ENCODE measurements at regions not wholly inside any gene's neighbourhood (a gene's known extent, or its start where the extent isn't known, plus 50 kb on each side); places are given as distances from the start of the nearest gene placed in this dataset.
A peak's percentile ranks its signal among the peaks of the same experiment; 100 is the strongest.

DNA sequence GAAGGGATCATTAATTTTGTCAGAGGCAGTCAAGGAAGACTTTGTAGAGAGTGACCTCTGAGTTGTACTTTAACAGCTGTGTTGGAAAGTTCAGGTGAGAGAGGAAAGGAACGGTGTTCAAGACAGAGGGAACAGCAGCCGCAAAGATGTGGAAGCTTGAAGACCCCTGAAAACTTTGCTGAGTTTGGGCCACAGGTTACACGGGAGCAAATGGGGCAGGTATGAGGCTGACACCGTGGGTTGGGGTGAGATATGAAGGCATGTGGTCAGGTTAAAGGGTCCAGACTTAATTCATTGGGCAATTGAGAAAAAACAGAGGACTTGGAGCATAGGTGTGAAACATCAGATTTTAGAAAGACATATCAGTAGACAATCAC lies 72.0 kb upstream of the SERP2 start:
- Histone ChIP-seq H3K79me2 (ENCODE audit: insufficient read depth, low read length) (no peaks in the 10 kb centered on the region), H3K36me3 (replicated peaks in 1 of 2; ENCODE audit: control insufficient read depth in 1 of 2, insufficient read depth in 2 of 2, low read length in 2 of 2) (no peaks in the 10 kb centered on the region), H3K9me3 (replicated peaks in 1 of 2; ENCODE audit: control insufficient read depth in 1 of 2, insufficient read depth in 1 of 2, low read length in 2 of 2) (no peaks in the 10 kb centered on the region), H2AFZ (ENCODE audit: insufficient read depth, low read depth, low read length, poor library complexity, severe bottlenecking) (no peak overlapping the region), H4K20me1 (ENCODE audit: insufficient read depth, low read length) (no peaks in the 10 kb centered on the region), H3K9ac (ENCODE audit: insufficient read depth, low read length, poor library complexity, severe bottlenecking) (no peak overlapping the region), H3K27ac (ENCODE audit: low read depth in 1 of 2, low read length in 2 of 2) (peak overlapping the region in 1 of 2 donors; percentile 72), H3K4me2 (replicated peaks; ENCODE audit: extremely low read depth, low read length, poor library complexity, severe bottlenecking) (peak overlapping the region; percentile 5), H3K27me3 (ENCODE audit: control insufficient read depth in 2 of 2, insufficient read depth in 2 of 2, low read length in 2 of 2) (no peaks in the 10 kb centered on the region), H3K4me3 (replicated peaks in 1 of 3; ENCODE audit: low read depth in 2 of 3, low read length in 3 of 3) (no peak overlapping the region), H3K4me1 (ENCODE audit: control insufficient read depth in 1 of 2, insufficient read depth in 2 of 2, low read length in 2 of 2) (peaks cover 9 to 14% of the 10 kb centered on the region in 2 donors)
- Mint-ChIP-seq H3K4me3 (peak overlapping the region in 1 of 2 donors; percentile 32), H3K9me3 (peaks cover 0 to 3% (median 0%) of the 10 kb centered on the region in 7 donors), H3K36me3 (no peaks in the 10 kb centered on the region), H3K27me3 (ENCODE audit: low read depth in 3 of 3) (peaks cover 0 to 4% (median 2%) of the 10 kb centered on the region in 3 donors), H3K4me1 (peaks cover 22% of the 10 kb centered on the region), H3K27ac (peak overlapping the region; percentile 58 to 79 (median 69))
- intact Hi-C loops (cut with micrococcal nuclease), result loop anchor here in 1 of 2 donors (10.0 kb wide), 1 partner anchor 133 kb away; no protein-coding TSS in a partner anchor
- no peak for DNase-seq
- TF ChIP-seq, protein P1, sequence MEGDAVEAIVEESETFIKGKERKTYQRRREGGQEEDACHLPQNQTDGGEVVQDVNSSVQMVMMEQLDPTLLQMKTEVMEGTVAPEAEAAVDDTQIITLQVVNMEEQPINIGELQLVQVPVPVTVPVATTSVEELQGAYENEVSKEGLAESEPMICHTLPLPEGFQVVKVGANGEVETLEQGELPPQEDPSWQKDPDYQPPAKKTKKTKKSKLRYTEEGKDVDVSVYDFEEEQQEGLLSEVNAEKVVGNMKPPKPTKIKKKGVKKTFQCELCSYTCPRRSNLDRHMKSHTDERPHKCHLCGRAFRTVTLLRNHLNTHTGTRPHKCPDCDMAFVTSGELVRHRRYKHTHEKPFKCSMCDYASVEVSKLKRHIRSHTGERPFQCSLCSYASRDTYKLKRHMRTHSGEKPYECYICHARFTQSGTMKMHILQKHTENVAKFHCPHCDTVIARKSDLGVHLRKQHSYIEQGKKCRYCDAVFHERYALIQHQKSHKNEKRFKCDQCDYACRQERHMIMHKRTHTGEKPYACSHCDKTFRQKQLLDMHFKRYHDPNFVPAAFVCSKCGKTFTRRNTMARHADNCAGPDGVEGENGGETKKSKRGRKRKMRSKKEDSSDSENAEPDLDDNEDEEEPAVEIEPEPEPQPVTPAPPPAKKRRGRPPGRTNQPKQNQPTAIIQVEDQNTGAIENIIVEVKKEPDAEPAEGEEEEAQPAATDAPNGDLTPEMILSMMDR (IDR thresholded peaks at IDR 0.05), result no peak
- WGBS (ENCODE audit: insufficient coverage), result 89% methylated on average over 4 of the region's 4 CpGs

DNA sequence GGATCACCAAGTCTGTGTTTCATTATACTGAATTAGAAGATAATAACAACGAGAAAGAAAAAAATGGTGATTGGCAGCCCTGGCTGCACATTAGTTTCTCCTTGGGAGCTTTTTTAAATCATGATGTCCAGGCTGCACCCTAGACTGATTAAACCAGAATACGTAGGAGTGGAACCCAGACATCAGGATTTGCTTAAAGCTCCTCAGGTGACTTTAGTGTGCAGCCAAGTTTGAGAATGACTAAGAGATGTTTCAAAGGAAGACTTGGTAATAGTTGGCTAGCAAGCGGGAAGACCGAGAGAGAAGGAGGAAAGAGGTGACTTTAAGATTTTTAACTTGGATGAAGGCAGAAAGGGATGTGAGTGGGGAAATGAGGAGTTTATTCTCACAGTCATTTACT lies 71.4 kb upstream of the SERP2 start:
- Histone ChIP-seq H4K20me1 (ENCODE audit: insufficient read depth, low read length) (no peaks in the 10 kb centered on the region), H2AFZ (ENCODE audit: insufficient read depth, low read depth, low read length, poor library complexity, severe bottlenecking) (no peak overlapping the region), H3K9ac (ENCODE audit: insufficient read depth, low read length, poor library complexity, severe bottlenecking) (no peak overlapping the region), H3K27me3 (ENCODE audit: control insufficient read depth in 2 of 2, insufficient read depth in 2 of 2, low read length in 2 of 2) (no peaks in the 10 kb centered on the region), H3K27ac (ENCODE audit: low read depth in 1 of 2, low read length in 2 of 2) (no peak overlapping the region), H3K36me3 (replicated peaks in 1 of 2; ENCODE audit: control insufficient read depth in 1 of 2, insufficient read depth in 2 of 2, low read length in 2 of 2) (no peaks in the 10 kb centered on the region), H3K4me1 (ENCODE audit: control insufficient read depth in 1 of 2, insufficient read depth in 2 of 2, low read length in 2 of 2) (peaks cover 9 to 14% of the 10 kb centered on the region in 2 donors), H3K4me2 (replicated peaks; ENCODE audit: extremely low read depth, low read length, poor library complexity, severe bottlenecking) (no peak overlapping the region), H3K9me3 (replicated peaks in 1 of 2; ENCODE audit: control insufficient read depth in 1 of 2, insufficient read depth in 1 of 2, low read length in 2 of 2) (no peaks in the 10 kb centered on the region), H3K79me2 (ENCODE audit: insufficient read depth, low read length) (no peaks in the 10 kb centered on the region), H3K4me3 (replicated peaks in 1 of 3; ENCODE audit: low read depth in 2 of 3, low read length in 3 of 3) (no peak overlapping the region)
- Mint-ChIP-seq H3K4me1 (peaks cover 25% of the 10 kb centered on the region), H3K4me3 (no peak overlapping the region), H3K27me3 (ENCODE audit: low read depth in 3 of 3) (peaks cover 0 to 4% (median 2%) of the 10 kb centered on the region in 3 donors), H3K27ac (peak overlapping the region in 1 of 7 donors; percentile 66), H3K36me3 (no peaks in the 10 kb centered on the region), H3K9me3 (peaks cover 0 to 3% (median 0%) of the 10 kb centered on the region in 7 donors)
- intact Hi-C loops (cut with micrococcal nuclease), result loop anchor here in 1 of 2 donors (10.0 kb wide), 1 partner anchor 133 kb away; no protein-coding TSS in a partner anchor
- WGBS (ENCODE audit: insufficient coverage), result 93% methylated on average over 4 of the region's 4 CpGs
- DNase-seq, result no peak
- TF ChIP-seq, protein P1 (IDR thresholded peaks at IDR 0.05), result no peak
